SK-N-SH treated with all-trans-retinoic acid at 6 μM for 48 hours (cell line): ENCODE measurements at regions not wholly inside any gene's neighbourhood (a gene's known extent, or its start where the extent isn't known, plus 50 kb on each side); places are given as distances from the start of the nearest gene placed in this dataset.
"Not testable (repeated sequence)": the region's sequence is repeated elsewhere in the genome, so short reads cannot be mapped to it uniquely, and the experiment has no call there.

Experiments
- ATAC-seq: fragments of 200-7000 bp; cut with Tn5 transposase; 3 replicates; pipeline ENCODE4 v1.9.1; 2020; ENCODE audit warnings: mild to moderate bottlenecking, moderate library complexity
- ARNTL ChIP-seq: fragments of 450-650 bp; formaldehyde crosslinking; IDR thresholded peaks from 2 replicates; pipeline ENCODE4 v1.5.0; 2020; ENCODE audit warnings: low read depth, mild to moderate bottlenecking, moderate library complexity, borderline replicate concordance
- BACH2 ChIP-seq: fragments of 250-450 bp; sonication (Bioruptor Pico); IDR thresholded peaks from 2 replicates; pipeline ENCODE4 v1.9.0; 2021; ENCODE audit warnings: mild to moderate bottlenecking, borderline replicate concordance
- CSDC2 ChIP-seq: fragments of 250-450 bp; sonication (Bioruptor Pico); IDR thresholded peaks from 2 replicates; pipeline ENCODE4 v1.5.0; 2020; ENCODE audit warnings: mild to moderate bottlenecking, moderate library complexity
- ESRRG ChIP-seq: fragments of 250-450 bp; sonication (Bioruptor Pico); IDR thresholded peaks from 2 replicates; pipeline ENCODE4 v1.6.1; 2021; ENCODE audit warnings: mild to moderate bottlenecking
- GLIS3 ChIP-seq: fragments of 250-450 bp; sonication (Bioruptor Pico); IDR thresholded peaks from 2 replicates; pipeline ENCODE4 v1.5.0; 2020; ENCODE audit warnings: mild to moderate bottlenecking, moderate library complexity
- ISL1 ChIP-seq: fragments of 250-450 bp; sonication (Bioruptor Pico); IDR thresholded peaks from 2 replicates; pipeline ENCODE4 v2.1.2; 2022; ENCODE audit warnings: mild to moderate bottlenecking, moderate library complexity
- OSR1 ChIP-seq: fragments of 250-450 bp; sonication (Bioruptor Pico); IDR thresholded peaks from 2 replicates; pipeline ENCODE4 v1.8.0; 2022; ENCODE audit warnings: moderate library complexity, mild to moderate bottlenecking, inconsistent platforms
- PATZ1 ChIP-seq: fragments of 250-450 bp; sonication (Bioruptor Pico); IDR thresholded peaks from 2 replicates; pipeline ENCODE4 v1.8.0; 2020; ENCODE audit warnings: mild to moderate bottlenecking, moderate library complexity, borderline replicate concordance
- PPARA ChIP-seq: fragments of 250-450 bp; sonication (Bioruptor Pico); IDR thresholded peaks from 2 replicates; pipeline ENCODE4 v1.5.0; 2020; ENCODE audit warnings: mild to moderate bottlenecking, borderline replicate concordance
- RARB ChIP-seq: fragments of 250-450 bp; sonication (Bioruptor Pico); IDR thresholded peaks from 2 replicates; pipeline ENCODE4 v1.8.0; 2021; ENCODE audit warnings: mild to moderate bottlenecking, moderate library complexity
- SNAI2 ChIP-seq: fragments of 250-450 bp; sonication (Bioruptor Pico); IDR thresholded peaks from 2 replicates; pipeline ENCODE4 v1.5.0; 2020; ENCODE audit warnings: mild to moderate bottlenecking, moderate library complexity
- TCF4 ChIP-seq: fragments of 250-450 bp; sonication (Bioruptor Pico); IDR thresholded peaks from 2 replicates; pipeline ENCODE4 v1.8.0; 2021; ENCODE audit warnings: mild to moderate bottlenecking, moderate library complexity, borderline replicate concordance
- TOX ChIP-seq: fragments of 250-450 bp; sonication (Bioruptor Pico); IDR thresholded peaks from 2 replicates; pipeline ENCODE4 v1.8.0; 2021; ENCODE audit warnings: mild to moderate bottlenecking, moderate library complexity, borderline replicate concordance
- ZFP30 ChIP-seq: fragments of 450-650 bp; formaldehyde crosslinking; IDR thresholded peaks from 2 replicates; pipeline ENCODE4 v1.5.0; 2022; ENCODE audit warnings: mild to moderate bottlenecking, moderate library complexity
- ZNF565 ChIP-seq: fragments of 450-650 bp; formaldehyde crosslinking; conservative IDR thresholded peaks from 2 replicates; pipeline ENCODE4 v1.5.0; 2020; ENCODE audit warnings: low read depth, mild to moderate bottlenecking, moderate library complexity
- ZNF8 ChIP-seq: fragments of 450-650 bp; formaldehyde crosslinking; IDR thresholded peaks from 2 replicates; pipeline ENCODE4 v1.5.0; 2020; ENCODE audit warnings: mild to moderate bottlenecking, moderate library complexity
- TF ChIP-seq, protein P1 (sequence below): fragments of 250-450 bp; sonication (Bioruptor Pico); IDR thresholded peaks from 2 replicates; pipeline ENCODE4 v1.5.1; 2021; ENCODE audit warnings: mild to moderate bottlenecking, moderate library complexity
- TF ChIP-seq, protein P2 (sequence below): fragments of 250-450 bp; sonication (Bioruptor Pico); IDR thresholded peaks from 2 replicates; pipeline ENCODE4 v1.8.0; 2021; ENCODE audit warnings: low read depth, mild to moderate bottlenecking, moderate library complexity, borderline replicate concordance
- TF ChIP-seq, protein P3 (sequence below): fragments of 250-450 bp; sonication (Bioruptor Pico); IDR thresholded peaks from 2 replicates; pipeline ENCODE4 v1.5.0; 2020; ENCODE audit warnings: mild to moderate bottlenecking, moderate library complexity

DNA sequence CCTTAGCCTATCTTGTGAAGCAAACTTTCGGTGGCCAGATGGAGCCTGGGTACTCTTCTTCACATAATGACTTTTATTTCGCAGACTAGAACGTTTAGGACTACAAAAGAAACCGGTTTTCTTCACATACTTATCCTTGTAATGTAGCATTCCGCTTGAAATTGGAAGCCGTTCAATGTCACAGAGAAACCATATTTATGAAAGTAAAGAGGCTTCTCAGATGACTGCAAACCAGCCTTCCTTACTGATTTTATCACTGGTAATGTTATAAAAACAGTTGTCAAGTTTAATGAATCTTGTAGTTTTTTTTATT lies 94.1 kb downstream of the PPIAL4G start:
- ATAC-seq: no peak
- TF ChIP-seq RARB (no peak), CSDC2 (CRISPR knock-in tag) (no peak), TCF4 (CRISPR knock-in tag) (no peak), ISL1 (CRISPR knock-in tag) (no peak), PATZ1 (CRISPR knock-in tag) (no peak), ARNTL (CRISPR knock-in tag) (no peak), TOX (no peak), ESRRG (no peak), ZNF565 (CRISPR knock-in tag) (no peak), GLIS3 (CRISPR knock-in tag) (no peak), PPARA (CRISPR knock-in tag) (no peak), SNAI2 (CRISPR knock-in tag) (no peak)
- TF ChIP-seq, protein P1, sequence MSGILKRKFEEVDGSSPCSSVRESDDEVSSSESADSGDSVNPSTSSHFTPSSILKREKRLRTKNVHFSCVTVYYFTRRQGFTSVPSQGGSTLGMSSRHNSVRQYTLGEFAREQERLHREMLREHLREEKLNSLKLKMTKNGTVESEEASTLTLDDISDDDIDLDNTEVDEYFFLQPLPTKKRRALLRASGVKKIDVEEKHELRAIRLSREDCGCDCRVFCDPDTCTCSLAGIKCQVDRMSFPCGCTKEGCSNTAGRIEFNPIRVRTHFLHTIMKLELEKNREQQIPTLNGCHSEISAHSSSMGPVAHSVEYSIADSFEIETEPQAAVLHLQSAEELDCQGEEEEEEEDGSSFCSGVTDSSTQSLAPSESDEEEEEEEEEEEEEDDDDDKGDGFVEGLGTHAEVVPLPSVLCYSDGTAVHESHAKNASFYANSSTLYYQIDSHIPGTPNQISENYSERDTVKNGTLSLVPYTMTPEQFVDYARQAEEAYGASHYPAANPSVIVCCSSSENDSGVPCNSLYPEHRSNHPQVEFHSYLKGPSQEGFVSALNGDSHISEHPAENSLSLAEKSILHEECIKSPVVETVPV (CRISPR knock-in tag): no peak

- ATAC-seq: peak; percentile 70
- TF ChIP-seq, protein P2, sequence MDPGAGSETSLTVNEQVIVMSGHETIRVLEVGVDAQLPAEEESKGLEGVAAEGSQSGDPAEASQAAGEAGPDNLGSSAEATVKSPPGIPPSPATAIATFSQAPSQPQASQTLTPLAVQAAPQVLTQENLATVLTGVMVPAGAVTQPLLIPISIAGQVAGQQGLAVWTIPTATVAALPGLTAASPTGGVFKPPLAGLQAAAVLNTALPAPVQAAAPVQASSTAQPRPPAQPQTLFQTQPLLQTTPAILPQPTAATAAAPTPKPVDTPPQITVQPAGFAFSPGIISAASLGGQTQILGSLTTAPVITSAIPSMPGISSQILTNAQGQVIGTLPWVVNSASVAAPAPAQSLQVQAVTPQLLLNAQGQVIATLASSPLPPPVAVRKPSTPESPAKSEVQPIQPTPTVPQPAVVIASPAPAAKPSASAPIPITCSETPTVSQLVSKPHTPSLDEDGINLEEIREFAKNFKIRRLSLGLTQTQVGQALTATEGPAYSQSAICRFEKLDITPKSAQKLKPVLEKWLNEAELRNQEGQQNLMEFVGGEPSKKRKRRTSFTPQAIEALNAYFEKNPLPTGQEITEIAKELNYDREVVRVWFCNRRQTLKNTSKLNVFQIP (CRISPR knock-in tag): no peak
- TF ChIP-seq TCF4 (CRISPR knock-in tag) (no peak), ZFP30 (CRISPR knock-in tag) (no peak), OSR1 (CRISPR knock-in tag) (no peak), ISL1 (CRISPR knock-in tag) (no peak), TOX (no peak), ZNF565 (CRISPR knock-in tag) (no peak), PATZ1 (CRISPR knock-in tag) (no peak), SNAI2 (CRISPR knock-in tag) (no peak), BACH2 (no peak), ESRRG (no peak), ZNF8 (CRISPR knock-in tag) (no peak)
- TF ChIP-seq, protein P1 (CRISPR knock-in tag): no peak
- TF ChIP-seq, protein P3, sequence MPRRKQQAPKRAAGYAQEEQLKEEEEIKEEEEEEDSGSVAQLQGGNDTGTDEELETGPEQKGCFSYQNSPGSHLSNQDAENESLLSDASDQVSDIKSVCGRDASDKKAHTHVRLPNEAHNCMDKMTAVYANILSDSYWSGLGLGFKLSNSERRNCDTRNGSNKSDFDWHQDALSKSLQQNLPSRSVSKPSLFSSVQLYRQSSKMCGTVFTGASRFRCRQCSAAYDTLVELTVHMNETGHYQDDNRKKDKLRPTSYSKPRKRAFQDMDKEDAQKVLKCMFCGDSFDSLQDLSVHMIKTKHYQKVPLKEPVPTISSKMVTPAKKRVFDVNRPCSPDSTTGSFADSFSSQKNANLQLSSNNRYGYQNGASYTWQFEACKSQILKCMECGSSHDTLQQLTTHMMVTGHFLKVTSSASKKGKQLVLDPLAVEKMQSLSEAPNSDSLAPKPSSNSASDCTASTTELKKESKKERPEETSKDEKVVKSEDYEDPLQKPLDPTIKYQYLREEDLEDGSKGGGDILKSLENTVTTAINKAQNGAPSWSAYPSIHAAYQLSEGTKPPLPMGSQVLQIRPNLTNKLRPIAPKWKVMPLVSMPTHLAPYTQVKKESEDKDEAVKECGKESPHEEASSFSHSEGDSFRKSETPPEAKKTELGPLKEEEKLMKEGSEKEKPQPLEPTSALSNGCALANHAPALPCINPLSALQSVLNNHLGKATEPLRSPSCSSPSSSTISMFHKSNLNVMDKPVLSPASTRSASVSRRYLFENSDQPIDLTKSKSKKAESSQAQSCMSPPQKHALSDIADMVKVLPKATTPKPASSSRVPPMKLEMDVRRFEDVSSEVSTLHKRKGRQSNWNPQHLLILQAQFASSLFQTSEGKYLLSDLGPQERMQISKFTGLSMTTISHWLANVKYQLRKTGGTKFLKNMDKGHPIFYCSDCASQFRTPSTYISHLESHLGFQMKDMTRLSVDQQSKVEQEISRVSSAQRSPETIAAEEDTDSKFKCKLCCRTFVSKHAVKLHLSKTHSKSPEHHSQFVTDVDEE (CRISPR knock-in tag): no peak
These were observed 94.7 kb downstream of the PPIAL4G start for GRCh38 chr1:148388260-148389026.

GRCh38 chr1:148387949-148388259 lies 95.2 kb downstream of the PPIAL4G start:
- not testable (repeated sequence) for ATAC-seq

DNA sequence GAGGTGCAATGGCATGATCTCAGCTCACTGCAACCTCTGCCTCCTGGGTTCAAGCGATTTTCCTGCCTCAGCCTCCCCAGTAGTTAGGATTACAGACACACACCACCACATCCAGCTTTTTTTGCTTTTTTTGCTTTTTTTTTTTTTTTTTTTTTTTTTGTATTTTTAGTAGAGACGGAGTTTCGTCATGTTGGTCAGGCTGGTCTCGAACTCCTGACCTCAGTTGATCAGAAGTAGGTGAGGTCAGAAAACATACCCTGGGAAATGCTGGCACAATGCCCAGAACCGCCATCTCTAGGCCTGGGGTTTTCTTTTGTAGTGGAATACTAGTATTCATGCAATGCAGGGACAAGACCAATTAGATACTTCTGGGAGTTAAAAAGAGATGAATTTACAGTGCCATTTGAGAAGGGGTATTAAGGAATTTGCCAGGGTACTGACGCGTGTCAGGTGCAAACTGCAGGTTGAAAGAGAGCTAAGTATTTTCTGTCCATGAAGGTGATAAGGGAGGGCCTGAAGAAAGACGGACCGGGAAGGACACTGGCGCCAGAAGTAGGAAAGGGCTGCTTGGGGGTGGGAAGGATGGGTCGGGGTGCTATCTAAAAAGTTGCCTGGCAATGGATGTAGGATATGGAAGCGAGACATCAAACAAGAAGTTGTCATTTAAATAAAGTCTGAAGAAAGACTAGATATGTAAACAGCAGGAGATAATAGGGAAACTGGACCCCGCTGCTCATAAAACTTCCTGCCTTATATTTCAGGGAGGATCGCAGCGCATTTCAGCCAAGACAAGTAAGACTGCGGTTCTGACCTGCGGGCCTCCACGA lies 95.8 kb downstream of the PPIAL4G start:
- ATAC-seq: not testable (repeated sequence)
